Activated T-cell treated with anti-CD3 and anti-CD28 coated beads, Interleukin-2, amount 50 U/mL, for 1 hour (primary cell): ENCODE measurements at regions not wholly inside any gene's neighbourhood (a gene's known extent, or its start where the extent isn't known, plus 50 kb on each side); places are given as distances from the start of the nearest gene placed in this dataset.

Source experiments
- DNase-seq: peaks from one replicate; pipeline ENCODE4 v3.0.0-alpha.2; 2020

- no peak for DNase-seq
These were observed 77.9 kb downstream of the PSMG1 start for GRCh38 chr21:39105341-39105765.

GRCh38 chr21:39104911-39105310, 78.3 kb downstream of the PSMG1 start:
- DNase-seq, result no peak

GRCh38 chr21:39103689-39104088, 79.6 kb downstream of the PSMG1 start:
- no peak for DNase-seq

- DNase-seq, result no peak
These were observed 83.4 kb downstream of the PSMG1 start for GRCh38 chr21:39099859-39100258.

GRCh38 chr21:39098696-39099200, 84.5 kb downstream of the PSMG1 start:
- DNase-seq, result no peak

GRCh38 chr21:39097981-39098380, 85.3 kb downstream of the PSMG1 start:
- DNase-seq, result no peak

- no peak for DNase-seq
These were observed 85.9 kb downstream of the PSMG1 start for GRCh38 chr21:39097335-39097861.

GRCh38 chr21:39096754-39097153, 86.5 kb downstream of the PSMG1 start:
- DNase-seq, result no peak

- no peak for DNase-seq
These were observed 87.6 kb downstream of the PSMG1 start for GRCh38 chr21:39095681-39096080.

- DNase-seq, result no peak
These were observed 88.2 kb downstream of the PSMG1 start for GRCh38 chr21:39094847-39095579.

- no peak for DNase-seq
These were observed 89.0 kb downstream of the PSMG1 start for GRCh38 chr21:39094087-39094780.

- DNase-seq, result no peak
These were observed 89.7 kb downstream of the PSMG1 start for GRCh38 chr21:39093526-39093925.

GRCh38 chr21:39088831-39089380, 94.3 kb downstream of the PSMG1 start:
- no peak for DNase-seq

GRCh38 chr21:39088031-39088370, 95.2 kb downstream of the PSMG1 start:
- DNase-seq, result no peak

- DNase-seq, result no peak
These were observed 95.8 kb downstream of the PSMG1 start for GRCh38 chr21:39087238-39088030.

- DNase-seq, result no peak
These were observed 96.7 kb downstream of the PSMG1 start for GRCh38 chr21:39086547-39086946.

- no peak for DNase-seq
These were observed 97.3 kb downstream of the PSMG1 start for GRCh38 chr21:39085843-39086405.

GRCh38 chr21:39084979-39085729, 98.1 kb downstream of the PSMG1 start:
- DNase-seq, result no peak

GRCh38 chr21:39084073-39084472, 99.2 kb downstream of the PSMG1 start:
- DNase-seq, result no peak

GRCh38 chr21:39083377-39084008, 99.8 kb downstream of the PSMG1 start:
- DNase-seq, result no peak

- no peak for DNase-seq
These were observed 100.4 kb downstream of the PSMG1 start for GRCh38 chr21:39082656-39083376.
